HEK293T (cell line): ENCODE measurements at regions not wholly inside any gene's neighbourhood (a gene's known extent, or its start where the extent isn't known, plus 50 kb on each side); places are given as distances from the start of the nearest gene placed in this dataset.

ENCODE experiments used
- CTCF ChIA-PET: fragments of 350-600 bp; formaldehyde crosslinking; extraction: SDS; loops from one replicate; lab custom pipeline; 2021; ENCODE audit warnings: antibody characterized with exemption, inconsistent platforms; lab: Yijun Ruan, JAX
- POLR2A ChIA-PET: fragments of 350-600 bp; formaldehyde crosslinking; extraction: SDS; loops from one replicate; lab custom pipeline; 2020; ENCODE audit warnings: antibody characterized with exemption, inconsistent platforms; lab: Yijun Ruan, JAX
- DNase-seq: peaks from one replicate; pipeline ENCODE4 v3.0.0; 2012; ENCODE audit warnings: mixed read lengths; ENCODE audit errors: extremely low spot score
- ARNT ChIP-seq: fragments of 450-650 bp; IDR thresholded peaks from 2 replicates; pipeline ENCODE4 v1.6.1; 2017; ENCODE audit warnings: mild to moderate bottlenecking
- BHLHE40 ChIP-seq: fragments of 450-650 bp; IDR thresholded peaks from 2 replicates; pipeline ENCODE4 v1.6.1; 2016; ENCODE audit warnings: mild to moderate bottlenecking, moderate library complexity, borderline replicate concordance
- CTBP1 ChIP-seq: fragments of 450-650 bp; IDR thresholded peaks from 2 replicates; pipeline ENCODE4 v1.6.1; 2016; ENCODE audit warnings: borderline replicate concordance
- ELF4 ChIP-seq: fragments of 450-650 bp; IDR thresholded peaks from 2 replicates; pipeline ENCODE4 v1.6.1; 2017; ENCODE audit warnings: antibody characterized with exemption
- FOXA1 ChIP-seq: fragments of 450-650 bp; IDR thresholded peaks from 2 replicates; pipeline ENCODE4 v1.6.1; 2016; ENCODE audit warnings: mild to moderate bottlenecking
- FOXK2 ChIP-seq: fragments of 450-650 bp; IDR thresholded peaks from 2 replicates; pipeline ENCODE4 v1.6.1; 2016; ENCODE audit warnings: mild to moderate bottlenecking
- FOXM1 ChIP-seq: fragments of 450-650 bp; IDR thresholded peaks from 2 replicates; pipeline ENCODE4 v1.6.1; 2017; ENCODE audit warnings: mild to moderate bottlenecking, borderline replicate concordance
- HDGF ChIP-seq: fragments of 450-650 bp; IDR thresholded peaks from 2 replicates; pipeline ENCODE4 v1.6.1; 2017; ENCODE audit warnings: antibody characterized with exemption, borderline replicate concordance
- L3MBTL2 ChIP-seq: fragments of 450-650 bp; conservative IDR thresholded peaks from 2 replicates; pipeline ENCODE4 v1.6.1; 2016; ENCODE audit warnings: mild to moderate bottlenecking
- LEF1 ChIP-seq: fragments of 450-650 bp; IDR thresholded peaks from 2 replicates; pipeline ENCODE4 v1.6.1; 2017; ENCODE audit warnings: mild to moderate bottlenecking, borderline replicate concordance
- NFRKB ChIP-seq: fragments of 450-650 bp; IDR thresholded peaks from 2 replicates; pipeline ENCODE4 v1.6.1; 2016; ENCODE audit warnings: mild to moderate bottlenecking, moderate library complexity
- SP1 ChIP-seq: fragments of 450-650 bp; IDR thresholded peaks from 2 replicates; pipeline ENCODE4 v1.6.1; 2017
- SUZ12 ChIP-seq: fragments of 450-650 bp; IDR thresholded peaks from 2 replicates; pipeline ENCODE4 v1.6.1; 2016; ENCODE audit warnings: mild to moderate bottlenecking
- TARDBP ChIP-seq: fragments of 450-650 bp; IDR thresholded peaks from 2 replicates; pipeline ENCODE4 v1.6.1; 2016
- ZNF384 ChIP-seq: fragments of 450-650 bp; IDR thresholded peaks from 2 replicates; pipeline ENCODE4 v1.6.1; 2016
- TF ChIP-seq, protein P1 (sequence below): fragments of 450-650 bp; IDR thresholded peaks from 2 replicates; pipeline ENCODE4 v1.6.1; 2016

DNA sequence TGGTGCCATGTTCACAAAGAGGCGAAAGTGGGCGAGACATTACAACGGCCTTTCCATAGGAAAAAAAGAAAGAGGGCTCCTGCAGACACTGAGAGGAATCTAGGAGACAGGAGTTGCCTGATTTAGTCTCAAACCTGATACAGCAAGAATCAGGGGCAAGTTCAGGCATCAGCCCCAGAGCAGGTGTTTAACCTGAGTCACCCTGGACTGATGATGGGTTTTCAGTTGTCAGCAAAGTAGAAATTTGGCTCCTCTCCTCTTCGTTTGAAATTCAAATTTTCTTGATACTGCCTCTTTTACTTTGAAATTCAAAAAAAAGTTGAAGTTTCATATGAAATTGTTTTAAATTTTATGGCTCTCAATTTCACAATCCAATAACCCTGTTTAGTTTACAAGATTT is 189.5 kb downstream of the ABCC12 start:
- no peak for DNase-seq
- POLR2A ChIA-PET = no interaction called here
- no peak for TF ChIP-seq TARDBP
- TF ChIP-seq L3MBTL2 = no peak
- no peak for TF ChIP-seq LEF1
- TF ChIP-seq NFRKB = no peak
- no peak for TF ChIP-seq FOXK2
- TF ChIP-seq, protein P1, sequence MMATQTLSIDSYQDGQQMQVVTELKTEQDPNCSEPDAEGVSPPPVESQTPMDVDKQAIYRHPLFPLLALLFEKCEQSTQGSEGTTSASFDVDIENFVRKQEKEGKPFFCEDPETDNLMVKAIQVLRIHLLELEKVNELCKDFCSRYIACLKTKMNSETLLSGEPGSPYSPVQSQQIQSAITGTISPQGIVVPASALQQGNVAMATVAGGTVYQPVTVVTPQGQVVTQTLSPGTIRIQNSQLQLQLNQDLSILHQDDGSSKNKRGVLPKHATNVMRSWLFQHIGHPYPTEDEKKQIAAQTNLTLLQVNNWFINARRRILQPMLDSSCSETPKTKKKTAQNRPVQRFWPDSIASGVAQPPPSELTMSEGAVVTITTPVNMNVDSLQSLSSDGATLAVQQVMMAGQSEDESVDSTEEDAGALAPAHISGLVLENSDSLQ = no peak
- TF ChIP-seq ZNF384 = no peak
- no peak for TF ChIP-seq BHLHE40
- no peak for TF ChIP-seq SUZ12
- TF ChIP-seq ELF4 = no peak
- no peak for TF ChIP-seq ARNT
- CTCF ChIA-PET = no interaction called here

DNA sequence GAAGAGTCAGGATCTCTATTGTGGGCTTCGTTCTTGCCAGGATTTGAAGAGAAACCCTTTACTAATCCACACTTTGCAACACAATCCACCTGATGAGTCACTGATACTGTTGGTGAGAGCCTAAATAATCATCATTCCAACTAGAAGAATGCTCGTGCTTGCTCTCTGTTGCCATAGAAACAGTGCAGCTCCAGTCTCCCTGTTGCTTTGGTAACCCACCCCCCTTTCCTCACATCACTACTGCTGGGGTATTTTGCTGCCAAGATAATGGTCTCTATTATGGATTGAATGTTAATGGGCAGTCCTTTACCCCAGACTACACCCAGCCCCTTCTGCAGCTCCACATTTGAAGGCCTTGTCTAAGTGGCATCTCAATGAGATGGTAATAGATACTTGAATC is 190.4 kb downstream of the ABCC12 start:
- ChIA-PET POLR2A (no interaction called here), CTCF (interaction anchor here (0.5 kb wide), 1 partner anchor 387 kb away, joined by 3 read pairs; no protein-coding TSS in a partner anchor)
- no peak for TF ChIP-seq FOXK2
- DNase-seq = no peak

DNA sequence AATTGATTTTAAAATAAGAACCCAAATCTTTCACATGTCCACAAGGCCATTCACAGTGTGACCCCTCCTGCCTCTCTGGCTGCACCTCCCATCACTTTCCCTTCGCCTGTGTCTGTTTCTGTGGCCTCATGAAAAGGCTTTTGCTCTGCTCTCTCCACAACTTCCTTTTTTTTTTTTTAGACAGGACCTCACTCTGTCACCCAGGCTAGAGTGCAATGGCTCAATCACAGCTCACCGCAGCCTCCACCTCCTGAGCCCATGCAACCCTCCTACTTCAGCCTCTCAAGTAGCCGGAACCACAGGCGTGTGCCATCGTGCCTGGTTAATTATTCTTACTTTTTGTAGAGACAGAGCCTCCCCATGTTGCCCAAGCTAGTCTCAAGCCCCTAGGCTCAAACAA is 197.1 kb downstream of the ABCC12 start:
- no peak for DNase-seq
- ChIA-PET CTCF (no interaction called here), POLR2A (no interaction called here)
- TF ChIP-seq FOXK2 = no peak
- no peak for TF ChIP-seq CTBP1
- no peak for TF ChIP-seq NFRKB
- no peak for TF ChIP-seq SP1
- no peak for TF ChIP-seq LEF1
- TF ChIP-seq ZNF384 = no peak
- TF ChIP-seq TARDBP = no peak
- TF ChIP-seq ELF4 = no peak
- TF ChIP-seq, protein P1 = no peak
- TF ChIP-seq SUZ12 = no peak
- TF ChIP-seq FOXA1 = no peak
- TF ChIP-seq HDGF = no peak
- no peak for TF ChIP-seq BHLHE40
- no peak for TF ChIP-seq ARNT
- TF ChIP-seq L3MBTL2 = no peak
- no peak for TF ChIP-seq FOXM1

DNA sequence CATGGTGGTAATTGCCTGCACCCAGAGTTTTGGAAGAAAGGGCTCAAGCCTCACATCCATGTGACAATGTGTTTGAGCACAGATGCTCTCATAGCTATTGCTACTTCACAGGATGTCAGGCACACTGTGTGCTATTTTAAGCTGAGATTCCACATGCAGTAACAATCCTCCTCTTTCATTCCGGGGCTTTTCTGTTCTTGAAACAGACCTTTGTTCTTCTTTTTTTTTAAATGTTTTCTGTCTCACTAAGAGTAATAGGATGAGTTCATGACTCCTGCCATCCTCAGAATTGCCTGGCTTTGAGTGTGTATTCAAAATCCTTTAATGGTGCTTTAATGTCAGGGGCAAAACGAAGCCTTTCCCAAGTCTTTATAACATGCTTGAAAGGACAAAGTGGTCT is 198.9 kb downstream of the ABCC12 start:
- CTCF ChIA-PET = no interaction called here
- TF ChIP-seq, protein P1 = no peak
- no peak for TF ChIP-seq SUZ12
- DNase-seq = no peak
- POLR2A ChIA-PET = no interaction called here

DNA sequence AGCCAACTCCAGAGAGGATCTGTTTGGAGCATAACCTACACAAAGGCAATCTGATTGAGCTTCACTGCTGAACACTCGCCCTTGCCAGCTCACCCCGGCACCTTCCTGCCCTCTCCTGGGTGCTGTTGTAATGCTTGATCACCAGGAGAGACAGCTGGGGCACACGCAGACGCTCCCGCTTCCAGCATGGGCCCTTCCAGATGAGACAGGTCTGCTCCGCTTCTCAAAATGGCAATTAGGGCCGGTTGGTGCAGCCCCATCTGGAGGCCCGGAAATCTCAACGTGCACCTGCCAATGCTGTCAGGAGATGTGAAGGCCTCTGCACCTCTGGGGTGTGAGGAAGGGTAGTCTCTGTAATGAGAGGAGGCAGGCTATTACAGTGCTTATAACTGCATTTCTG is 206.1 kb downstream of the ABCC12 start:
- no peak for TF ChIP-seq L3MBTL2
- TF ChIP-seq SUZ12 = no peak
- no peak for TF ChIP-seq BHLHE40
- TF ChIP-seq HDGF = no peak
- no peak for TF ChIP-seq NFRKB
- TF ChIP-seq FOXA1 = no peak
- TF ChIP-seq ARNT = no peak
- TF ChIP-seq CTBP1 = no peak
- no peak for TF ChIP-seq LEF1
- no peak for TF ChIP-seq TARDBP
- no peak for TF ChIP-seq ZNF384
- no peak for TF ChIP-seq SP1
- TF ChIP-seq, protein P1 = no peak
- no peak for TF ChIP-seq FOXK2
- no peak for TF ChIP-seq FOXM1
- no peak for TF ChIP-seq ELF4
- no peak for DNase-seq
- POLR2A ChIA-PET = no interaction called here
- CTCF ChIA-PET = no interaction called here

DNA sequence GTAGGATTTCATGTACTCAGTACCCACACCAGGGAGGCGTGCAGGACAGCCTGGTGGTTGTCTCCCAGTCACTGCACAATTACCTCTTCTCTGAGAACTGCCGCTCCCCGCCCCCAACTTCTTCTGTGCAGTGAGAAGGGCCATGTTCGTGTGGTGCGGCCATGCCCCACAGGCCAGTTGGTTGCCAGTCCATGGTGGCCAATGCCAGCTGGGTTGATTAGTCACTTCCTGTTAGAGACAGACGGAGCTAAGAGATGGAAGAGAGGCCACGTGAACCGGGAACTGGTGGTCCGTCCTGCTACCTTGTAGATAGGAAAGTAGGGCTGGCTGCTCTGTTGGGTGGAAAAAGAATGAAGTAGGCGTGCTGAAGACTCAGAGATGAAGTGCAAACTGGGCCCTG is 206.5 kb downstream of the ABCC12 start:
- ChIA-PET CTCF (no interaction called here), POLR2A (no interaction called here)
- DNase-seq = no peak
- no peak for TF ChIP-seq ELF4
- TF ChIP-seq TARDBP = no peak
- no peak for TF ChIP-seq FOXK2
- TF ChIP-seq NFRKB = no peak
- TF ChIP-seq SP1 = no peak
- TF ChIP-seq SUZ12 = no peak
- no peak for TF ChIP-seq ARNT
- TF ChIP-seq CTBP1 = no peak
- no peak for TF ChIP-seq HDGF
- TF ChIP-seq L3MBTL2 = no peak
